HG02798 (cell line): ENCODE measurements at regions not wholly inside any gene's neighbourhood (a gene's known extent, or its start where the extent isn't known, plus 50 kb on each side); places are given as distances from the start of the nearest gene placed in this dataset.
"Not testable (repeated sequence)": the region's sequence is repeated elsewhere in the genome, so short reads cannot be mapped to it uniquely, and the experiment has no call there.

Experiments
- ATAC-seq: cut with Tn5 transposase; IDR thresholded peaks from one replicate; pipeline ENCODE4 v1.9.1; 2021; ENCODE audit warnings: mild to moderate bottlenecking; ENCODE audit not compliant: unreplicated experiment, poor library complexity

GRCh38 chr14:89700801-89701200, 253.7 kb downstream of the EFCAB11 start:
- no peak for ATAC-seq

DNA sequence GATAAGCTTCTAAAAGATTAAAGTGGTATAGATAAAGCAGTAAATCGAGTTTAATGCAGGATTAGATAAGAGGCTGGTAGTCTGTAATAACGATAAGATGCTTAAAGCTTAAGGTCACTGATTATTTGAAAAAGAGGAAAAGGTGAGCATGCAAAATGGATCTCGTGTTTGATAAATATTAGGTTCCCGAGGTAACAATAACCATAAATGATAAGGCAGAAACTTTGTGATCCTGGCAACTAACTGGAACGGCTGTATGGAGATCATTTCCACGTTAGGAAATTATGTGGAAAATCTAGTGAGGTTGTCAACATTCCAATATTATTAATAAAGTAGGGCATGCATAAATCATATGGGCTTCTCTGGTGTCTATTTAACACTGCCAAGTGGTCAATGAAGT, 255.5 kb downstream of the EFCAB11 start:
- ATAC-seq, result no peak

- no peak for ATAC-seq
Measured at GRCh38 chr14:89697281-89698060, 257.1 kb downstream of the EFCAB11 start.

DNA sequence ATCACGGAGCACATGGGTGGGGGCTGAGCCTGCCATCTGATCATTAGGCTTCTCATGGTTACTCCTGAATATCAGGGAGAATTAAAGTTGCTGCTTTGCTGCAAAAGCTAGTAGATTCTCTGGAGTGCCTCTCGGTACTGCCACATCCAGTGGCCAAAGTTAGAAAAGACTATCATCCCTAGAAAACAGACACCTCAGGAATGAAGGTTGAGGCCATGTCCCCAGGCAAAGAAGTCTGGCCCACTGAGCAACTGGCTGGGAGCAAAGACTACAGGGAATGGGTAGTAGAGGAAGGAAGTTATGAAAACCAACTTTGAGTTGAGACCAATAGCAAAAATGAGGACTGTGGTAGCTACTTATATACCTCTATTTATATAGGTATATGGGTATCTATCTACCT, 258.7 kb downstream of the EFCAB11 start:
- no peak for ATAC-seq

DNA sequence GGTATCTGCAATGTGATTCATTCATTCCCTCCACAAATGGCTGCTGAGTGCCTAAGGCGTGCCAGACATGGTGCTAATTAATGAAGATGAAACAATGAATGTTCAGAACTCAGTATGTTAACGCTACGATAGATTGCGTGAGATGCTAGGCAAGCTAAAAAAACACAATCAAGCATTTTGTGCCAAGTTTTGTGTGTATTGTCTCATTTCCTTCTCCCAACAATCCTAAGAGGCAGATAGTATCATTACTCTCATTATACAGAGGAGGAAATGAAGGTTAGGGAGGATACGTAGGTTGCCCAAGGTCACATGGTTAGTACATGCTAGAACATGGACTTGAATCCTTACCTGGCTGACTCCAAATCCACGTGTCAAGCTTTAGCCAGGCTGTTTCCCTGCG, 264.4 kb downstream of the EFCAB11 start:
- no peak for ATAC-seq

- ATAC-seq, result not testable (repeated sequence)
Measured at GRCh38 chr14:89689711-89690110, 264.8 kb downstream of the EFCAB11 start.

DNA sequence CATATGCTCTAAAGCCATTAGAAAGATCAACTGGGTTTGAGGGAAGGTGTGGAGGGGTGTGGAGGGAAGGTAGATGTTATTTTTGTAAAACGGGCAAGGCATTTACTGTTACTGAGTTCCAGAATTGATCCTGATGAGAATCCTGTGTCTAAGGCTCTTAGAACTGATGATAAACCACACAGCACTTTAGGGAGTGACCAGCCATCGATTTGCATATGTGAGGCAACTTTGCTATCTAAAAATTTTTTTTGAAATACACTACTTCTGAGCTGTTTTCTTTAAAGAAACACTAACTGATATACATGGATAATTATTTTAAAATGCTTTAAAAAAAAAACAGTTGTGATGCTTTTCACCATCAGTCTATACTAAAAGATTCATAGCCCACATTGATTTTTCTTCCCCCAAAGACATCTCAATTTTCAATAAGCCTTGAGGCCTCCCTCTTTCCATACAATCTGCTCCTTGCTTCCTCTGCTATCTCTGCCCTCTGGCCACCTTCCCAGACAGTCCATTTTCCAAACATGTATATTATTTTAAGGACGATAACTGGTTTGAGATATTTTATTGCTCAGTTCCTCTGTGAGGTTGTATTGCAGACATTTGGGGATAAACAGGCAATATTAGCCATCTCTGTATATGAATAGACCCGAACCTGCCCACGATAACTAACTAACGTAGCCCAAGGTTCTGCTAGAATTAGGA, 265.9 kb downstream of the EFCAB11 start:
- no peak for ATAC-seq

DNA sequence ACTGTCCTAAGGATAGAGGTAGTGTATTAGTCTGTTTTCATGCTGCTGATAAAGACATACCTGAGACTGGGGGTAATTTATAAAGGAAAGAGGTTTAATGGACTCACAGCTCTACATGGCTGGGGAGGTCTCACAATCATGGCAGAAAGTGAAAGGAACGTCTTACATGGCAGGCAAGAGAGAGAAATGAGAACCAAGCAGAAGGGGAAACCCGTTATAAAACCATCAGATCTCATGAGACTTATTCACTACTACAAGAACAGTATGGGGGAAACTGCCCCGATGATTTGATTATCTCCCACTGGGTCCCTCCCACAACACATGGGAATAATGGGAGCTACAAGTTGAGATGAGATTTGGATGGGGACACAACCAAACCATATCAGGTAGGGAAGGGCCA, 267.4 kb downstream of the EFCAB11 start:
- not testable (repeated sequence) for ATAC-seq

- ATAC-seq, result no peak
Measured at GRCh38 chr14:89684139-89684538, 267.1 kb upstream of the FOXN3 start.

DNA sequence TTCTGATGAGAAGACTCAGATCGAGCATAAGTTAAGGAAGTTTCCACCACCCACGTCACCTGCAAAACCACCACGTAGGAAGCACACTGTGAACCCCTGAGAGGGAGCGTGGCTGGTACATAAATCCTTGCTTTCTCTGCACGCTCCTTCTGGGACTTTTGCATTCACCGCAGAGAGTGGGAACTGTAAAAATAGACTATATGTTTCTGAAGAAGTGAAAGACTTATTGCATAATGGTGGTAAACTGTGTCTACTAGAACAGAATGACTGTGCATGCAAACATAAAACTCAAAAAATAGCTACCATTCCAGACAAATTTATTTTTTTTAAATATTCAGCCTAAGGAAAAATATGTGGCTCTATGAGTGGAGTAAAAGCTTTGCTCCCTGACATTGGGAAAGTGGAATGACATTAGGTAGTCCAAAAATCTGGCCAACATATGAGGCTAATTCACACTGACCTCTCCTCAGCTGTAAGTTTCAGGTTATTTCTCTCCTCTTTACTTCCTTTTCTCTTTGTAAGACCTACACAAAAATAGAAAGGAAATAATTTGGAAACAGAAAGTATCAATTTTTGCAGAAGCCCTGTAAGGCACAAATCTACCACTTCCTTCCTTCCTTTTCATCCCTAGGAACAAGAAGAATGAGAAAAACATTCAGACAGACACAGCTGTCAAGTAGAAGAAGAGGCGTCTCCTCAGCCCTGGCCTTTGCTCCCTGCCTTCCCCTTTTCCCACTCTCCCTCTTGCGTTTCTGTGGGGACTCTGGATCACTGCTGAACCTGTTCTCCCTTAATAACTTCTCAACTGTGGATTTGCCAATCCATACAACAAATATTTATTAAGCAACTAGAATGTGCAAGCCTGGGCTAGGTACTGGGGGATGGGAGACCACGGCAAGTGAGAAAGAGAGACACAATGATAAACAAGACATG, 264.3 kb upstream of the FOXN3 start:
- ATAC-seq, result peak; percentile 86

- no peak for ATAC-seq
Measured at GRCh38 chr14:89680156-89680555, 263.1 kb upstream of the FOXN3 start.

GRCh38 chr14:89678768-89679167, 261.7 kb upstream of the FOXN3 start:
- no peak for ATAC-seq

DNA sequence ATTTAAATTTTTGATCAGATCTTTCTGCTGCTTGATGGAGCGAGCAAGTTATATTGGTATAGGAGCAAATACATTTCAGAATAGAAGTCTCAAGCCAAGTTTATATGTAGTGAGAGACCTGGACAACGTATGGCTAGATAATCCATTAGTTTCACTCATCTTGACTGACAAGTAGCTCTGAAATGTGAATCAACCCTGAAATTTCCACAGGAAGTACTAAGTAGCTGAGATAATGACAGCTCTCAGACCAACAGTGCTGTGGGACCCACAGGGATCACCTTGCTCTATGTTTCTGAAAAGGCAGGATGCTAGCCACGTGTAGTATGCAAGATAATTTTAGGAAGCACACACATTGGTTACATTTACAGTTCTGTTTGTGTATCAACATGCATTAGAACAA, 258.6 kb upstream of the FOXN3 start:
- ATAC-seq, result no peak

GRCh38 chr14:89674936-89675335, 257.9 kb upstream of the FOXN3 start:
- no peak for ATAC-seq

- ATAC-seq, result no peak
Measured at GRCh38 chr14:89674240-89674639, 257.2 kb upstream of the FOXN3 start.

DNA sequence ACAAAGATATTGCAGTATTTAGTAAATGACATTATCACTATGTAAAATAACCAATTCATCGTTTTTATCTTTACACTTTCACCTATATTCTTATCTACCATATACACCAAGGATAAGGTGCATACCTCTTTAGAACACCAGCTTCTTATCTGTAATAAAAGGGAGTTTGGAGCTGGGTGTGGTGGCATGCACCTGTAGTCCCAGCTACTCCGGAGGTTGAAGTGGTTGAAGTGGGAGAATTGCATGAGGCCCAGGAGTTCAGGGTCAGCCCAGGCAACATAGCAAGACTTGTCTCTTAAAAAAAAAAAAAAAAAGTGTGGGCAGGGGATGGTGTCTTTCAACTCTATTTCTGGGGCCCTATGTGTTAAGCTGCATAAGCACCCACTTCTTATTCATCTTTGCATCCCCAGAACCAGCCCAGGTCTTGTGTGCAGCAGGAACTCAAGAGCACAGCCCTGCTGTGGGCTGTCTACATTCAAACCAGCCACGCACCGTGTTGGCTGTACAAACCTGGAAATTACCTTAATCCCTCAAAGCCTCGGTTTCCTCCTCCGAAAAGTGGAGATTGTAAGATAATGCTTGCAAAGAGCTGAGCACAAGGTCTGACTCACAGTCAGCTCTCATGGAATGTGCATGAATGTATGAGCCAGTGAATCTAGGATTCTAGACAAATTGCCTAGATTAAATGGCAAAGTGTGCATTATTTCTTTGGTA, 256.6 kb upstream of the FOXN3 start:
- no peak for ATAC-seq

DNA sequence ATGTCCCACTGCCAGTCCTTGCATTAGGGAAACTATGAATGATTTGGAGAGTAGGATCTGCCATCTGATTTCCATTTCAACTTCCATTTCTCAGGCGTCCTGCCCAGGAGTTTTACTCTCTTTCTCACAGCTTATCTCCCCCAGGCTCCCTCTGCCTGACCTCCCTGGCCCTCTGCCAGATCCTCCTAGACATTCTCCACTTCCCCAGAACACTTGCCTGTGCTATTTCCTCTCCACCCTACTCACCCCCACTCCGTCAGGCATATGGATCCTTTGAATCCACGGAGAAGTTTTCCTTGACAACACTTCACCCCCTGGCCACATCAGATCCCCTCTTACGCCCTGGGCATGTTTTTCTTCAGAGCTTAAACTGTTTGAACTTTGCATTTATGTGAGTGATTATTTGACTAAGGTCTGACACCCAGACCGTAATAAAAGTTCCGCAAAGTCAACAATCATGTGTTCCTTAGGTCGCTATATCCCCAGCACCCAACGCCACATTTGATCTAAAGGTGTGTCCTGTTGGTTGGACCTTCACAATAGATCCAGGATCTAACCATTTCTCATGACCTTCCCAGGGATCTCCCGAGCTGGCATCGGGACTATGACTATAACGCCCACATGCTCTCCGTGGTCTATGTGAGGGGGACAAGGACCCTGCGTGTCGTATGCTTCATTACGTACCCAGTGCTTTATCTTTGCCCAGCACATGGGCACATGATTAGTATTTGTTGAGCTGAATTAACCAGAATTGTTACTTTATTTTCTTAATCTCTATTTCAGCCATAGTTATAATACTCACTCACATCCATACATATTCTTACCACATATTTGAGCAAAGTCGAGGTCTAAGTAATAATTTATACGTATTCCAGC, 255.8 kb upstream of the FOXN3 start:
- no peak for ATAC-seq

DNA sequence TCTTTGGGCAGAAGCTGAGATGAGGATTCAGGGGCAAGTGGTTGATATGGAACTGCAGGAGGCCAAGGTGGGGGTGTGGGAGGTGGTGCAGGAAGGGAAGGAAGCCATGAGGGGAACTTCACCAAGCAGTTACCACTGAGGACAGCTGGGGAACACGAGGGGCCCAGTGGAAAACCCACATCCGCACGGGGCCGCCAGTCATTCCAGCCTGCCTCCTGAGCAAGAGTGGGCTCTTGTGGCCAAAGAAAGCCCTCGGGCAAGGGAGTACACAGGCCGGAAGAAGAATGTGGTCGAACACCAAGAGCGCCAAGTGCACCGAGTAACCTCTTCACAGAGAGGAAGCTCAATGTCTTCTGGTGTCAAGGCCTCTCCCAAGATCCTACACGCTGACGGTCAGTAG, 252.2 kb upstream of the FOXN3 start:
- no peak for ATAC-seq

GRCh38 chr14:89667983-89668382, 250.9 kb upstream of the FOXN3 start:
- ATAC-seq, result no peak
